HG03439 (cell line): ENCODE measurements at regions not wholly inside any gene's neighbourhood (a gene's known extent, or its start where the extent isn't known, plus 50 kb on each side); places are given as distances from the start of the nearest gene placed in this dataset.
"Not testable (repeated sequence)": the region's sequence is repeated elsewhere in the genome, so short reads cannot be mapped to it uniquely, and the experiment has no call there.

Experiments
- ATAC-seq: cut with Tn5 transposase; IDR thresholded peaks from one replicate; pipeline ENCODE4 v1.9.1; 2021; ENCODE audit warnings: mild to moderate bottlenecking, moderate library complexity; ENCODE audit not compliant: unreplicated experiment

GRCh38 chr6:167229586-167229985 lies 61.5 kb upstream of the UNC93A start:
- no peak for ATAC-seq

- no peak for ATAC-seq
These were observed 60.8 kb upstream of the UNC93A start for GRCh38 chr6:167230288-167230687.

- ATAC-seq: no peak
These were observed 58.8 kb upstream of the UNC93A start for GRCh38 chr6:167232356-167232755.

- ATAC-seq: no peak
These were observed 57.6 kb upstream of the UNC93A start for GRCh38 chr6:167233490-167233889.

- ATAC-seq: not testable (repeated sequence)
These were observed 56.5 kb upstream of the UNC93A start for GRCh38 chr6:167234576-167234975.

- no peak for ATAC-seq
These were observed 56.1 kb upstream of the UNC93A start for GRCh38 chr6:167235005-167235404.

GRCh38 chr6:167235421-167236238 lies 55.5 kb upstream of the UNC93A start:
- no peak for ATAC-seq

GRCh38 chr6:167236239-167236571 lies 54.9 kb upstream of the UNC93A start:
- no peak for ATAC-seq

GRCh38 chr6:167237438-167238145 lies 53.5 kb upstream of the UNC93A start:
- ATAC-seq: no peak

GRCh38 chr6:167238146-167238693 lies 52.9 kb upstream of the UNC93A start:
- no peak for ATAC-seq

GRCh38 chr6:167238694-167239467 lies 52.2 kb upstream of the UNC93A start:
- no peak for ATAC-seq

GRCh38 chr6:167239470-167239869 lies 51.6 kb upstream of the UNC93A start:
- not testable (repeated sequence) for ATAC-seq

- no peak for ATAC-seq
These were observed 51.0 kb upstream of the UNC93A start for GRCh38 chr6:167240034-167240541.
